OCI-LY3 (cell line): ENCODE measurements at regions not wholly inside any gene's neighbourhood (a gene's known extent, or its start where the extent isn't known, plus 50 kb on each side); places are given as distances from the start of the nearest gene placed in this dataset.

Source experiments
- CTCF ChIP-seq: fragments of 200-600, 300-600 bp; sonication (generic); IDR thresholded peaks from 2 replicates; pipeline ENCODE4 v1.5.1; 2014; ENCODE audit warnings: antibody characterized with exemption, low read length, low read depth
- EZH2phosphoT487 ChIP-seq: fragments of 200-600 bp; shearing (Covaris generic); IDR thresholded peaks from 2 replicates; pipeline ENCODE4 v1.6.1; 2018; ENCODE audit warnings: antibody characterized with exemption, mixed run types, low read depth

GRCh38 chr4:116066711-116067245, 953.4 kb upstream of the NDST4 start:
- TF ChIP-seq CTCF (no peak), EZH2phosphoT487 (no peak)
